GM21367 (cell line): ENCODE measurements at regions not wholly inside any gene's neighbourhood (a gene's known extent, or its start where the extent isn't known, plus 50 kb on each side); places are given as distances from the start of the nearest gene placed in this dataset.
"Not testable (repeated sequence)": the region's sequence is repeated elsewhere in the genome, so short reads cannot be mapped to it uniquely, and the experiment has no call there.

Experiments used
- ATAC-seq: cut with Tn5 transposase; IDR thresholded peaks from one replicate; pipeline ENCODE4 v1.9.1; 2021; ENCODE audit not compliant: unreplicated experiment

GRCh38 chr5:87661784-87662566 is 249.2 kb upstream of the CCNH start:
- no peak for ATAC-seq

- no peak for ATAC-seq
These were observed 240.5 kb upstream of the CCNH start for GRCh38 chr5:87653242-87653641.

DNA sequence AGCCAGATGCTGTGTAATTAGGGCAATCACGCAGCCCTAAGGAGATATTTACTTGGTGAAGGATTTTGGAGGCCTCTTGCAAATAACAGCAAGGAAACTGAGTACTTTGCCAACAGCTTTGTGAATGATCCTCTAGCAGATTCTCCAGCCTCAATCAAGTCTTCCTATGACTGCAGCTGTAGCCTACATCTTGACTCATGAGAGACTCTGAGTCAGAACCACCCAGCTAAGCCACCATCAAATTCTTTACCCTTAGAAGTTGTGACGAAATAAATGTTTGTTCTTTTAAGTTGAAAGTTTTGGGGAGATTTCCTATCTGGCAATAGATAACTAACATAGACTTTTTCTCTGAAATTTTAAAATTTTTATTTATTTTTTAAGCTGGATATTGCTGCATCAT is 237.6 kb upstream of the CCNH start:
- no peak for ATAC-seq

DNA sequence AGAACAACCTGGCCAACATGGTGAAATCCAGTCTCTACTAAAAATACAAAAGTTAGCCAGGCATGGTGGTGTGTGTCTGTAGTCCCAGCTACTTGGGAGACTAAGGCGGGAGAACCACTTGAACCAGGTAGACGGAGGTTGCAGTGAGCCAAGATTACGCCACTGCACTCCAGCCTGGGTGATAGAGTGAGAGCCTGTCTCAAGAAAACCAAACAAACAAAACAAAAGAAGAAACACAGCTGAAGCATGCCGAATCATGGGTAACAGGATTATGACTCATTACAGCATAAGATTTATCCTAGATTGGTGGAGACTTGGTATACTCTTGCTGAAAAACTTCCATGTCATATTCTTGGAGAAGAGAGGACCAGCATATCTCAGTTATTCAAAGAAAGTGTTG is 236.7 kb upstream of the CCNH start:
- ATAC-seq, result no peak

DNA sequence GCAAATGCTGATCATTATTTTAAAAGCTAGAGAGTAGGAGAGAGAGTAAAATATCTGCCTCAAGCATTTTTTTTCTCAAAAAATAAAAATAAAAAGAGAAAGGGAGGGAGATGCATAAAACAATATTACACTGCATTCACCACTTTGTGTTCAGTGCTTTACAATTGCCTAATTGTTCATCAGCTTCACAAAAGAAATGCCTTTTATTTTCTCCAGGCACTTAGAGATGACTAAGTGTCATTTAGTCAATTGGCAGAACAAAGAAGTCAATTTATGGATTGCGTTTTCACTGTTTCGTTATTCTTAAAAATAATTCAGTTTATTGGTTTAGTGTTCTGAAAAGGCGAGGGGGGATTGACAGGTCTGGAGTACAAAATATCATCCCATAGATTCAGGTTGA is 232.5 kb upstream of the CCNH start:
- no peak for ATAC-seq

GRCh38 chr5:87640902-87641301 is 228.2 kb upstream of the CCNH start:
- no peak for ATAC-seq

- ATAC-seq, result no peak
These were observed 214.6 kb upstream of the CCNH start for GRCh38 chr5:87627363-87627762.

DNA sequence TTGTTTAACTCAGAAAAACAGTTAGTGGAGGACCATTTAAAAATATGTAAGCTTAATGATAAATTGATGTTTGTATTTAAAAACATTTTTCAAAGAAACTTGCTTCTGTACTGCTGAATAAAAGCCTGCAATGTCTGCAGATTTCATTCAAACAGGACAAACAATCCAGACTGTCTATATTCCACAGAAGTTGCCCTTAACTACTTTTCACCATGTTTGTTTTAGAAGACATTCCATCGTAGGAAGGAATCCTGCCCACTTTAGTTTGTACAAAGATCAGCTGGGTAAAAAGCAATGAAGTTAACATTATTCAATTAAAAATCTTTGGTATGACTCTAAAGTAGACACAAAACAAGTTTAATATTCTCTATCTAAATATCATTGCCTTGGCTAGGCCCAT is 195.7 kb upstream of the CCNH start:
- no peak for ATAC-seq

DNA sequence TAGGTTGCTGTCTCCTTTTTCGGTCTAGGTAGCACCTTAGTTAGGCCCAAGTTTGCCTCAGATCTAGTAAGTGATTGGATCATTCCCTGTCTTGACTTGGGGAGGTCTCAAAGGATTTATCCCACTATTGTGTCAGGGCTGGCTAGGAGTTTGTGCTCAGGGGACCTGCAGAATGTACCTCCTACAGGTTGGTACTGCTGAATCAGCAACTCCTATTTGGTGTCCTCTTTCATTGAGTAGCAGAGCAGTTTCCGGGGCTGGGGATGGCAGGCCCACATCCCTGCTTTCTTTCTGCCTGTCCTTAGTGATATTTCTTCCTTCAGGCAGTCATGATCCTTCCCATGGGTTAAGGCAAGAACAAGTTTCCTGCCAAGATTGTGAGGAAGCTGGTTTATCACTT is 192.9 kb upstream of the CCNH start:
- ATAC-seq, result no peak

GRCh38 chr5:87599778-87600177 is 187.0 kb upstream of the CCNH start:
- ATAC-seq, result no peak

DNA sequence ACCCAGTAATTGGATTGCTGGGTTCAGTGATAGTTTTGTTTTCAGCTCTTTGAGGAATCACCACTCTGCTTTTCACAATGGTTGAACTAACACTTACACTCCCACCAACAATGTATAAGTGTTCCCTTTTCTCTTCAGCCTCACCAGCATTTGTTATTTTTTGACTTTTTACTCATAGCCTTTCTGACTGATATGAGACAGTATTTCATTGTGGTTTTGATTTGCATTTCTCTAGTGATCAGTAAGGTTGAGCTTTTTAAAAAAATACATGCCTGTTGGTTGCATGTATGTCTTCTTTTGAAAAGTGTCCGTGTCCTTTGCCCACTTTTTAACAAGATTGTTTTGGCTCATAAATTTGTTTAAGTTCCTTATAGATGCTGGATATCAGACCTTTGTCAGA is 185.7 kb upstream of the CCNH start:
- no peak for ATAC-seq

DNA sequence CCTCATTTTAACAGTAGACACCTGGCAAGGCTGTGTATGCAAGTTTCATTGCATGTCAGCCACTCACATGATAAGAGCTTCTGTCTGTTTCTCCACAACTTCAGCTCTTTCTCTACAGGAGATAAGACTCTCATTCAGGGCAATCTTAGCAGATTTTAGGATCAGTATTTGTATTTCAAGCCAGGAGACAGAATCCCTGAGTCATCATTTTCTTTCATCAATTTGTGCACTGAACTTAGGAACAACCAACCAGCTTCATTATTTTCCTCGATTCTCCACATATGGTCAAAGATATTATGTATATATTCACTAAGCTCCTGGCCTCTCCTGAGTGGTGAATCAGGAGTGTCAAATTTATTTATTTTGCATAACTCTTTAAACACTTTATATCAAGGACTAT is 181.8 kb upstream of the CCNH start:
- no peak for ATAC-seq

DNA sequence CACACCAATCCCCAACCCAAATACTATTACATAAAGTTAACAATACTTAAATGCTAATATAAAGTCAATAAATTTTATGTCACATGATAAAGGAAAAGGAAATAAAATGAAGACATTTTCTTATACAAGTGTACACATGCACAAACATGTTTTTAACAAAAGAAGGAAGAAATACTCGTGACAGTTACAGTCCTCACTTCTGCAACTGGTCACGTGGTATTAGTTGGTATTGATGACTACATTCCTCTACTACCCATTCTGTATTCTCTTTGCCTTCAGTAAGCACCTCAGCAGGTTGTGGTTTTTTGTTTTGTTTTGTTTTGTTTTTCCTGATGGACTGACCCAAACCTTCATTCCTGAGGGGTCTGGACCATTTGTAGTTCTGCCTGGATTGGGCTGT is 176.9 kb upstream of the CCNH start:
- no peak for ATAC-seq

- ATAC-seq, result no peak
These were observed 175.6 kb upstream of the CCNH start for GRCh38 chr5:87588316-87588715.

DNA sequence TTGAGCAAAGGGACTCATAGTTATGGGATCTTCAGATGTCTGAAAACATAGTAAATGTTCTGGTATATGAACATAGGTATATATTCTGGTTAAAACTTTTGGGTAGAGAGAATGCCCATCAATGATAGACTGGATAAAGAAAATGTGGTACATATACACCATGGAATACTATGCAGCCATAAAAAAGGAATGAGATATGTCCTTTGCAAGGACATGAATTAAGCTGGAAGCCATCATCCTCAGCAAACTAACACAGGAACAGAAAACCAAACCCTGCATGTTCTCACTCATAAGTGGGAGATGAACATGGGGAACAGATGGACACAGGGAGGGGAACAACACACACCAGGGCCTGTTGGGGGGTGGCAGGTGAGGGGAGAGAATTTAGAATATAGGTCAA is 171.0 kb upstream of the CCNH start:
- not testable (repeated sequence) for ATAC-seq

- ATAC-seq, result no peak
These were observed 169.4 kb upstream of the CCNH start for GRCh38 chr5:87582149-87582548.

DNA sequence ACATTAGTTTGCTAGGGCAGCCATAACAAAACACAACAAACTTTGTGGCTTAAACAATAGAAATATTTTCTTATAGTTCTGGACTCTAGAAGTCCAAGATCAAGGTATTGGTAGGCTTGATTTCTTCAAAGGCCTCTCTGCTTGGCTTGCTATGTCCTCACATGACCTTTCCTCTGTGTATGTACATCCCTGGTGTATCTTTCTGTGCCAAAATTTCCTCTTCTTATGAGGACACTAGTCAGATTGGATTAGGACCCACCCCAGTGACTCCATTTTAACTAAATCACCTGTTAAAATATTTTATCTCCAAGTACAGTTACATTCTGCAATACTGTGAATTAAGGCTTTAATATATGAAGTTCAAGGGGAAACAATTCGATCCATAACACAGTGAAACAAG is 168.9 kb upstream of the CCNH start:
- no peak for ATAC-seq

GRCh38 chr5:87579678-87580077 is 166.9 kb upstream of the CCNH start:
- no peak for ATAC-seq

- ATAC-seq, result no peak
These were observed 164.1 kb upstream of the CCNH start for GRCh38 chr5:87576867-87577266.

DNA sequence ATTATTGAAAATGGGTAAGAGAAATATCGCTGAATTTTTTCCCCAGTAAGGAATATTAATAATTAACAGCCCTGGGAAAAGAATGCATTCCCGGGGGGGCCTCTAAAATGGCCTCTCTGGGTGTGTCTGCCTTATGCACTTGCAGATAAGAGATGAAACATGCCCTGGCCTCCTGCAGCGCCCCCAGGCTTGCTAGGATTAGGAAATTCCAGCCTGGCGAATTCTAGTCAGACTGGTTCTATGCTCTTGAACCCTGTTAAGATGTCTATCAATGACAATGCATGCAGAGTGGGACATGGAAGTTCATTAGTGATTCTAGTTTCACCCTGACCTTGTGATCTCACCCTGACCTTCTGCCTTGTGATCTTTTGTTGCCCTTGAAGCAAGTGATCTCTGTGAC is 163.6 kb upstream of the CCNH start:
- ATAC-seq, result not testable (repeated sequence)

DNA sequence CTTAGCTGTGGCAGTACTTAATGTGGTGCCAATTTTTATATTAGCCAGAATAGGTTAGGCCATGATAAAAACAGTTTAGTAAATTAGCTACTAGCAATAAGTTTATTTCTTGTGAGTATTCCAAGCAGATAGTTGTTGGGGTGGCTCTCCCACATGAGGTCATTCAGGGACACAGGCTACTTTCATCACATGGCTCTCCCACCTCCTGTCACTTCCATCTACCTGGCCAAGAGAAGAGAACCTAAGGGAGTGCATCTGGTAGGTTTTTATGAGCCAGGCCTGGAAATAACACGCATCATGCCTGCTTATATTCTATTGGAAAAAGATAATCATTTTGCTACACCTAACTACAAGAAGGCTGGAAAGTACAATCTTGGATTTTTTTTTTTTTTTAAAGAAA is 161.4 kb upstream of the CCNH start:
- ATAC-seq, result no peak

GRCh38 chr5:87572611-87573010 is 159.9 kb upstream of the CCNH start:
- ATAC-seq, result no peak

GRCh38 chr5:87572090-87572489 is 159.4 kb upstream of the CCNH start:
- no peak for ATAC-seq
